GM12872 (cell line): ENCODE measurements at regions not wholly inside any gene's neighbourhood (a gene's known extent, or its start where the extent isn't known, plus 50 kb on each side); places are given as distances from the start of the nearest gene placed in this dataset.

Source experiments
- TF ChIP-seq, protein P1 (sequence below): IDR thresholded peaks from 3 replicates; pipeline ENCODE4 v1.5.1; 2011; ENCODE audit warnings: low read depth, mild to moderate bottlenecking, low read length, moderate library complexity; ENCODE audit not compliant: insufficient read depth

DNA sequence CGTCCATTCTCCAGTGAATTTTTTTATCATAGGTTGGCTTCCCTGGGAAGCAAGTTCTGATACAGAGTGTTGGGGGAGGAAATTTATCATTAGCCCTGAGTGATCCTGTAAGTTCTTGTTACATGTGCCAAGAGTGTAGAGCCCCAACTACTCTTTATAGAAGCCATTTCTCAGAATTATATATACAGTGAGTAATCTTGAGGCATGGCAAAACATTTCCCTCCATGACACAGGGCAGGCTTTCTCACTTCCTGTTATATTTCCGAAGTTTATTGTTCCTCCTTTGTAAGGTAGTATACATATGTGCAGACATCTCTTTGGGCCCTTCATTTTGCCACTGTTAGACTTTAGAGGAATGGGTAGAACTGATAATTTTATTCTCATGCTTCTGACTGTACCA lies 484.7 kb upstream of the NRXN1 start:
- TF ChIP-seq, protein P1, sequence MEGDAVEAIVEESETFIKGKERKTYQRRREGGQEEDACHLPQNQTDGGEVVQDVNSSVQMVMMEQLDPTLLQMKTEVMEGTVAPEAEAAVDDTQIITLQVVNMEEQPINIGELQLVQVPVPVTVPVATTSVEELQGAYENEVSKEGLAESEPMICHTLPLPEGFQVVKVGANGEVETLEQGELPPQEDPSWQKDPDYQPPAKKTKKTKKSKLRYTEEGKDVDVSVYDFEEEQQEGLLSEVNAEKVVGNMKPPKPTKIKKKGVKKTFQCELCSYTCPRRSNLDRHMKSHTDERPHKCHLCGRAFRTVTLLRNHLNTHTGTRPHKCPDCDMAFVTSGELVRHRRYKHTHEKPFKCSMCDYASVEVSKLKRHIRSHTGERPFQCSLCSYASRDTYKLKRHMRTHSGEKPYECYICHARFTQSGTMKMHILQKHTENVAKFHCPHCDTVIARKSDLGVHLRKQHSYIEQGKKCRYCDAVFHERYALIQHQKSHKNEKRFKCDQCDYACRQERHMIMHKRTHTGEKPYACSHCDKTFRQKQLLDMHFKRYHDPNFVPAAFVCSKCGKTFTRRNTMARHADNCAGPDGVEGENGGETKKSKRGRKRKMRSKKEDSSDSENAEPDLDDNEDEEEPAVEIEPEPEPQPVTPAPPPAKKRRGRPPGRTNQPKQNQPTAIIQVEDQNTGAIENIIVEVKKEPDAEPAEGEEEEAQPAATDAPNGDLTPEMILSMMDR = no peak

DNA sequence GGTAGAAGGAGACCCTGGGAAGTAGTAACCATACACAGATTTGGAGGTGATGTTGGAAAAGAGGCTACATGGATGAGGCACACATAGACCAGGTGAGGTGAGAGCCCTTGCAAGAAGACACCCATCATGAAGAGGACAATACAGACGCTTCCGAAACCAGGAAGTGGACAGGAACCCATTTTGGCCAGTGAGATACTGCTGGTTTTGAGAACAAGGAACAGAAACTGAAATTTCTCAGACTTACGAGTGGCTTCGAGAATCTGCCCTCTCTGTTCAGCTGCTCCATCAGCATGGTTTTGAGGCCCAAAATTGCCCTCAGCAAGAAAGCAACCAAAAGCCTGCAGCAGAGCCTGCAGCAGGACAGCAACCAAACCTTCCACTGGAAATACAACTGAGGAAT lies 479.1 kb upstream of the NRXN1 start:
- TF ChIP-seq, protein P1 = no peak

DNA sequence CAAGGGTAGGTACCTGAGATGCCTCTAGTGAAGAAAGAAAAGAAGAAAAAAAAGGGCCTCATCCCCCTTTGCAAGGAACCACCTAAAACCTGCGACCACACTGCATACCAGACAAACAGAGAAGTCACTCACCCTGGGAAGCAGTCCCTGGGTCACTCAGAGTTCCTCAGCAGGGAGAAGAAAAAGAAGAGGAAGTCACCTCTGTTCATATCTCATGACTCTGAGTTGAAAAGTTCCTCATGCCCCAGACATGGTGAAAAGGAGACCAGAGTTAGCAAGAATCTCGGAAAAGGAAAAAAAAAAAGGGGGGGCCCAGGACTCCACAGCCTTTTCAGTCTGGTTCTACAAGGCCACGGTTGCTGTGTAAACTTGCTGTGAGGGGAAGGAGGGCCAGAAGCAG lies 478.4 kb upstream of the NRXN1 start:
- TF ChIP-seq, protein P1 = no peak

DNA sequence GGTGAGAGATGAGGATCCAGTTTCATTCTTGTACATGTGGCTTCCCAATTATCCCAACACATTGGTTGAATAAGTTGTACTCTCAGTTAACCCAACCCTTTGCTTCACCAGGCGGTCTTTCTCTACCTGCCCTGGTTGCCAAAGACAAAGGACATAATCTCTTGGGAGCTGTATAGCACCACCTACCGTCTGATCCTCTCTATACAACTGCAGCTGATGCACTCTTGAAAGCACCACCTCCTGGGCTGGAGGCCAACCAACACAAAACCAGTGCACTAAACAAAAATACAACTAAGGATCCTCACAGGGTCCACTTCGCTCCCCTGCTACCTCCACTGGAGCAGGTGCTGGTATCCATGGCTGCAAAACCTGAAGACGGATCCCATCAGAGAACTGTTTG lies 473.6 kb upstream of the NRXN1 start:
- TF ChIP-seq, protein P1 = no peak

DNA sequence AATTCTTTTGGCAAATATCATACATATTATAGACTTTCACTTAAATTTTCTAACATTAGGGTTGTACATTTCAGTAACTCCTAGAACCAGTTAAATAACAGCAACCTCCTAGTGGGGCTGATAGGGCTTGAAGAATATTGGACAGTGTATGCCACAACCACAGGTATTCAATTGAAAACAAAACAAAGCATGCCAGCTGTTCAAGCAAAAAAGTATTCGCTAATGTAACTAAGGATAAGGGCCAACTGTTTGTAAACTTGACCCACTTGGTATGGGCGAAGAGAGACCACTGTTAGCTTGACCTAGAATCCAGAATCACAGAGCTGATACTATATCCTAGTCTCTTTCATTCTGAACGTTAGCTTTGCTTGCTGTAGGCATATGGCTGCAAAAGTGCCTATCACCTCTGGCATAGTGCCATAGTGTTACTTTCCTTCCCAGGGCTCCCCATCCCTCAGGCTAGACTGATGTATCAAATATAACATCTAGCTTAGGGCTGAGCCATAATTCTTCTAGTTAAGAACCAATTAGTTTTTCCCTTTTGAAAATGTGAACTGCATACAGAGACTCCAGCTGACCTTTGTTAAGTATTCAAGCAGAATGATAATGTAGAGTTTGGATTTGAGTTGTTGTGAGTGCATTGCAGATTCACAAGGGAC lies 458.8 kb upstream of the NRXN1 start:
- TF ChIP-seq, protein P1 = no peak

DNA sequence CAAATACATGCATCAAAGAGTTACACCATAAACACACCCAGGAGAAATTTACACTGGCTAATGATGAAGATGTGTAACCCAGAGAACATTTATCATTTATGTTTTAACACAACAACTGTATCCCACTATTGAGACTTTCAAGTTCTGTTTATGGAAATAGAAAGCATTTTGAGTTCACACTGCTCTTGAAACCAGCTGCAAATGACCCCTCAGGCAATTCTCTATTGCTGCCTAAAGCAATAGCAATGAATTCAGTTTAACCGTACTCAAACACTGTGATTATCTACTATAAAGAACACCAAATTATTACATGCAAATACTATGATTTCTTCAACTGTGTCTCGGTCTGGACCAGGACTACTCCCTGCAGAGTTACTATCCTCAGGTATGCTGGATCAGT lies 452.7 kb upstream of the NRXN1 start:
- TF ChIP-seq, protein P1 = no peak

DNA sequence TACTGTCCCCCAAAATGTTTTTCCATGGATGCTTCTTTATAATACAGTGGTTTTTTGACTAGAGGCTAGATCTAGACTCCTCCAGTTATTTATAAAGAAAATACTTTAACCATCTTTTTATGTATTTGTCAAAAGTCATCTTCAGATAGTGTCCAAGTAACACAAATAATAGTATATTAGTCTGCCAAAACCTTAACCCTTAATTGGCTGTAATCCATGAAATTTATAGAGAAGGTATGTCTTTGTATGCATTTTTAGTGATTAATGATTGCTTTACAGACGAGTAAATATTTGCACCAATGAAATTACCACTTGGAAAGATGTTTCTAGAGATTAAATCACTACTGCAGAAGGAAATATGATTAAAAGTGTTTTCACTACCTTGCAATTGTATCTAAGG lies 451.8 kb upstream of the NRXN1 start:
- TF ChIP-seq, protein P1 = no peak
